AG09319 (cell line): ENCODE measurements at regions not wholly inside any gene's neighbourhood (a gene's known extent, or its start where the extent isn't known, plus 50 kb on each side); places are given as distances from the start of the nearest gene placed in this dataset.
"Not testable (repeated sequence)": the region's sequence is repeated elsewhere in the genome, so short reads cannot be mapped to it uniquely, and the experiment has no call there.

Experiments
- DNase-seq: peaks from one replicate; pipeline ENCODE4 v3.0.0-alpha.2; 2010; ENCODE audit warnings: low read depth; ENCODE audit errors: extremely low read depth
- CTCF ChIP-seq: IDR thresholded peaks from 2 replicates; pipeline ENCODE4 v1.5.1; 2011; ENCODE audit warnings: low read depth, mild to moderate bottlenecking, inconsistent platforms, low read length, moderate library complexity

GRCh38 chr13:26847281-26847680 is 86.7 kb upstream of the GPR12 start:
- no peak for TF ChIP-seq CTCF
- DNase-seq, result no peak

GRCh38 chr13:26845063-26845462 is 84.5 kb upstream of the GPR12 start:
- not testable (repeated sequence) for DNase-seq

GRCh38 chr13:26839682-26840081 is 79.1 kb upstream of the GPR12 start:
- no peak for TF ChIP-seq CTCF
- DNase-seq, result no peak

- no peak for DNase-seq
- no peak for TF ChIP-seq CTCF
These were observed 78.2 kb upstream of the GPR12 start for GRCh38 chr13:26838821-26839220.

- TF ChIP-seq CTCF, result no peak
- DNase-seq, result no peak
These were observed 77.4 kb upstream of the GPR12 start for GRCh38 chr13:26837997-26838396.

- DNase-seq, result no peak
- TF ChIP-seq CTCF, result no peak
These were observed 76.5 kb upstream of the GPR12 start for GRCh38 chr13:26837102-26837501.

GRCh38 chr13:26836626-26837025 is 76.0 kb upstream of the GPR12 start:
- DNase-seq, result no peak
- no peak for TF ChIP-seq CTCF

GRCh38 chr13:26834646-26835045 is 74.1 kb upstream of the GPR12 start:
- no peak for DNase-seq
- no peak for TF ChIP-seq CTCF
